Kidney glomerular epithelial cell (primary cell): ENCODE measurements at regions not wholly inside any gene's neighbourhood (a gene's known extent, or its start where the extent isn't known, plus 50 kb on each side); places are given as distances from the start of the nearest gene placed in this dataset.
"Not testable (repeated sequence)": the region's sequence is repeated elsewhere in the genome, so short reads cannot be mapped to it uniquely, and the experiment has no call there.

Experiments used
- DNase-seq: peaks from one replicate; lab custom pipeline; 2025; lab: John Stamatoyannopoulos, UW

GRCh38 chr11:49817705-49818430 is 134.3 kb upstream of the OR4C13 start:
- not testable (repeated sequence) for DNase-seq

DNA sequence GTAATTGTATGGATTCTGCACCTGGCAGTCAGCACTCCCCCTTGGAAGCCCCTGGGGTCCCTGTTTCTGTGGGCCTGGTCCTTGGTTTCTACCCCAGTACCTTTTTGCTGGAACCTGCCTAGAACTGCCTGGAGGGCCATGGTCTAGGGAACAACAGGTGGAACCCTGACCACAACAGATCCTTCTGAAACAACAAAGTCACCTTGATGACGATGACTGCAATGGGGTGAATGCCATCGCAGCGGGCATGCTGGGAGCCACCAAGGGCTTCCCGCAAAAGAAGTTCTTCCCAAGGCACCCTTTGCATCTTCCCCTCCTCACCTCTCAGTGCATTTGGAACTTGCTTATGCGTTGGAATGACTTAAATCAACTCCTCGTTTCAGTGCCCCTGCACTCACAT is 129.0 kb upstream of the OR4C13 start:
- not testable (repeated sequence) for DNase-seq

- DNase-seq = not testable (repeated sequence)
Observed at GRCh38 chr11:49850541-49850940, 101.7 kb upstream of the OR4C13 start.

DNA sequence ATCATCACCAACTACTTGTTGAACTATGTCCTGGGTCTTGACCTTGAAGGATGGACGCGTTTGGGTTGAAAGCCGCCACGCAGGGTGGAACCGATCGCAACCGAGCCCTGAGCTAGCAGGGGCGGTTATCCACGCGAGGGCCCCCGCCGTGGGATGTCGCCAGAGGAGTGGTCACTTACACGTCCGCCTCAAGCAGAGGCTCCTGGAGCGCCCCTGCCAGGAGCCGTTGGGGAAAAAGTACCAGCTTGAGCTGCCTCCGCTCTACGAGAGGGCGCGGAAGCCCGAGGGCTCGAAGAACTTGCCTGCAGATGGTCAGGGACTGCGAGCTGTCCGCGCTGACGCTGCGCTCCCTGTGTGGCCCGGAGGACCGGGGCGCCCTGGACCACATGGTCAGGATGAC is 100.7 kb upstream of the OR4C13 start:
- DNase-seq = no peak

- no peak for DNase-seq
Observed at GRCh38 chr11:49851971-49852389, 100.2 kb upstream of the OR4C13 start.

DNA sequence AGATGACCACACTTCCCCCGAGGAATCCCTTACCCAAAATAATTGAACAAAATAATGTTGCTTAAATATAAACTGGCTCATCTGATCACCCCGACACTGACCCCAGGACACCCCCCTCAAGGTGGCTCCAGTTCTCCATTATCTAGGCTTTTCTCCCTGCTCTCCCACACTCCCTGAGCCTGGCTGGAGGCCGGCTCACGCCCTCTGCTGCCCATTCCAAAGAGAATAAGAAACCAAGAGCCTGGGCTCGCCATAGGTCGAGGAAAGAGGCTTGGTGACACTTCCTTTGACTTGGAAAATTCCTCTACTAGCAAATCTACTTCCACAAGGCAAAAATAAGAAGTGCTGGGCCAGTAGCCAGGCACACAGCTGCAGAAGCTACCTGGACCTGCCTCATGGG is 63.3 kb upstream of the OR4C13 start:
- not testable (repeated sequence) for DNase-seq

- not testable (repeated sequence) for DNase-seq
Observed at GRCh38 chr11:49891910-49892671, 60.1 kb upstream of the OR4C13 start.

DNA sequence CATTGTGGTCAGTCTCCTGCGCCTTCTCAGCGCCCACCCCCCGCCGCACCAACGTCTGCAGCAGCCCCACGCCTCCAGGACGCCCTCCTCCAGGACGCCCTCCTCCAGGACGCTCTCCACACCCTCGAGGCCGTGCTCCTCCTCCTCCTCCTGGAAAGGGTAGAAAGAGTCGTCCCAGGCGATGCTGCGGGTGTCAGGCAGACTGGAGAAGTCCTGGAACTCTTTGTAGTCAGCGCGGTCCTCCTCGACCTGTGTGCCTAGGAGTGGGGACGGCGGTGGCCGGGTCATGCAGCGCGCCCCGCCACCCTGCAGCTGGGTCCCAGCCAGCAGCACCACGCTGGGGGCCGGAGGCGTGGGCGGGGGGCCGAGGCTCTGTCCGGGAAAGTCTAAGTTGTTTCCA is 58.7 kb upstream of the OR4C13 start:
- DNase-seq = not testable (repeated sequence)
